HL-60 (cell line): ENCODE measurements at regions not wholly inside any gene's neighbourhood (a gene's known extent, or its start where the extent isn't known, plus 50 kb on each side); places are given as distances from the start of the nearest gene placed in this dataset.

ENCODE experiments used
- DNase-seq, 2 experiments: peaks; one replicate each; pipeline ENCODE4 v3.0.0-alpha.2; 2010 to 2020; ENCODE audit warnings: low read depth in 1 of 2, low spot score in 1 of 2
- H3K27ac ChIP-seq: fragments of 250-450 bp; sonication (Bioruptor Pico); replicated peaks from 2 replicates; pipeline ENCODE4 v1.5.1; 2020; ENCODE audit warnings: mild to moderate bottlenecking, moderate library complexity
- H3K27me3 ChIP-seq: fragments of 250-450 bp; sonication (Bioruptor Pico); 2 replicates; pipeline ENCODE4 v1.5.1; 2021; ENCODE audit warnings: mild to moderate bottlenecking, moderate library complexity; ENCODE audit not compliant: insufficient read depth, poor library complexity, severe bottlenecking
- H3K4me3 ChIP-seq: replicated peaks from 2 replicates; pipeline ENCODE4 v1.5.1; 2011; ENCODE audit warnings: mild to moderate bottlenecking, control low read depth, low read length; ENCODE audit not compliant: insufficient read depth
- CTCF ChIP-seq: IDR thresholded peaks from one replicate; pipeline ENCODE4 v1.5.1; 2011; ENCODE audit warnings: low read length, control low read depth, inconsistent platforms; ENCODE audit not compliant: insufficient read depth
- GABPA ChIP-seq: IDR thresholded peaks from 2 replicates; pipeline ENCODE4 v1.6.1; 2012; ENCODE audit warnings: low read depth
- POLR2AphosphoS5 ChIP-seq: IDR thresholded peaks from 2 replicates; pipeline ENCODE4 v1.6.1; 2012; ENCODE audit warnings: low read depth
- REST ChIP-seq: IDR thresholded peaks from 2 replicates; pipeline ENCODE4 v1.6.1; 2012; ENCODE audit warnings: low read depth; ENCODE audit not compliant: insufficient replicate concordance
- SPI1 ChIP-seq: IDR thresholded peaks from 2 replicates; pipeline ENCODE4 v1.6.1; 2012; ENCODE audit warnings: low read depth, mild to moderate bottlenecking, borderline replicate concordance

- no peak overlapping the region for H3K4me3 ChIP-seq
- no peak for TF ChIP-seq CTCF
- TF ChIP-seq POLR2AphosphoS5 = no peak
- TF ChIP-seq GABPA = no peak
- TF ChIP-seq REST = no peak
- TF ChIP-seq SPI1 = no peak
- H3K27ac ChIP-seq = no peak overlapping the region
- no peaks in the 10 kb centered on the region for H3K27me3 ChIP-seq
- DNase-seq = no peak
These were observed 94.9 kb downstream of the TMEM130 start for GRCh38 chr7:98774884-98775283.

GRCh38 chr7:98777051-98777450, 92.8 kb downstream of the TMEM130 start:
- H3K4me3 ChIP-seq = no peak overlapping the region
- DNase-seq = no peak
- no peak overlapping the region for H3K27ac ChIP-seq
- H3K27me3 ChIP-seq = no peaks in the 10 kb centered on the region
- TF ChIP-seq GABPA (no peak), CTCF (no peak), REST (no peak), POLR2AphosphoS5 (no peak), SPI1 (no peak)

GRCh38 chr7:98778421-98778820, 91.4 kb downstream of the TMEM130 start:
- no peak overlapping the region for H3K27ac ChIP-seq
- no peaks in the 10 kb centered on the region for H3K27me3 ChIP-seq
- no peak for DNase-seq
- H3K4me3 ChIP-seq = no peak overlapping the region
- TF ChIP-seq CTCF = no peak

GRCh38 chr7:98779800-98780587, 89.8 kb downstream of the TMEM130 start:
- H3K4me3 ChIP-seq = no peak overlapping the region
- H3K27ac ChIP-seq = no peak overlapping the region
- no peaks in the 10 kb centered on the region for H3K27me3 ChIP-seq
- TF ChIP-seq POLR2AphosphoS5 = no peak
- no peak for TF ChIP-seq REST
- no peak for TF ChIP-seq CTCF
- TF ChIP-seq SPI1 = no peak
- TF ChIP-seq GABPA = no peak
- peak in 1 of 2 experiments; percentile 7 for DNase-seq
